Lung (tissue), 11 donors: ENCODE measurements at regions not wholly inside any gene's neighbourhood (a gene's known extent, or its start where the extent isn't known, plus 50 kb on each side); places are given as distances from the start of the nearest gene placed in this dataset.

Experiments
- ATAC-seq: fragments of 200-7000 bp; cut with Tn5 transposase; one replicate; pipeline ENCODE4 v1.9.1; 2020; ENCODE audit warnings: moderate number of reproducible peaks; ENCODE audit not compliant: insufficient read depth, low FRiP score
- DNase-seq, 3 donors: peaks; one replicate each; pipeline ENCODE4 v3.0.0-alpha.2; 2013 to 2017
- H3K27ac ChIP-seq, 2 donors: one replicate each; pipeline ENCODE4 v1.5.1; 2013; ENCODE audit warnings: mild to moderate bottlenecking in 2 of 2, moderate library complexity in 2 of 2, control low read depth in 1 of 2, inconsistent platforms in 1 of 2, low read depth in 1 of 2, low read length in 1 of 2
- H3K27me3 ChIP-seq, 3 donors: one replicate each; pipeline ENCODE4 v1.5.1; 2013; ENCODE audit warnings: low read length in 2 of 3; ENCODE audit not compliant: control insufficient read depth in 3 of 3, insufficient read depth in 3 of 3
- H3K36me3 ChIP-seq, 4 donors: one replicate each; pipeline ENCODE4 v1.5.1; 2013; ENCODE audit warnings: low read length in 4 of 4, mild to moderate bottlenecking in 1 of 4, moderate library complexity in 1 of 4; ENCODE audit not compliant: control insufficient read depth in 4 of 4, insufficient read depth in 4 of 4
- H3K4me1 ChIP-seq, 5 donors: one replicate each; pipeline ENCODE4 v1.5.1; 2013; ENCODE audit warnings: low read length in 5 of 5, mild to moderate bottlenecking in 2 of 5, moderate library complexity in 1 of 5; ENCODE audit not compliant: control insufficient read depth in 5 of 5, insufficient read depth in 5 of 5
- H3K4me3 ChIP-seq: one replicate; pipeline ENCODE4 v1.5.1; 2013; ENCODE audit warnings: mild to moderate bottlenecking, control low read depth, moderate library complexity
- H3K9ac ChIP-seq, 2 donors: one replicate each; pipeline ENCODE4 v1.5.1; 2013; ENCODE audit warnings: low read length in 2 of 2, control low read depth in 1 of 2; ENCODE audit not compliant: insufficient read depth in 1 of 2
- H3K9me3 ChIP-seq, 4 donors: one replicate each; pipeline ENCODE4 v1.5.1; 2013; ENCODE audit warnings: low read length in 3 of 4, mild to moderate bottlenecking in 1 of 4, moderate library complexity in 1 of 4; ENCODE audit not compliant: control insufficient read depth in 4 of 4, insufficient read depth in 3 of 4
- WGBS, 2 donors: extraction: QIAGEN DNeasy Blood & Tissue Kit; methylation state at CpG; one replicate each; pipeline ENCODE4 v1.1.7; 2013; 5-methylcytosine and 5-hydroxymethylcytosine counted together
- TF ChIP-seq, protein P1 (sequence below): IDR thresholded peaks from 2 replicates; pipeline ENCODE4 v1.5.1; 2012; ENCODE audit warnings: mild to moderate bottlenecking; ENCODE audit errors: control extremely low read depth, extremely low read depth
- donor health status: control.
- donor health status: control.
- donor health status: Bipolar disorder and iron deficiency.
- donor health status: healthy.
- donor health status: DM: yes; HTN: yes; CAD: no.

DNA sequence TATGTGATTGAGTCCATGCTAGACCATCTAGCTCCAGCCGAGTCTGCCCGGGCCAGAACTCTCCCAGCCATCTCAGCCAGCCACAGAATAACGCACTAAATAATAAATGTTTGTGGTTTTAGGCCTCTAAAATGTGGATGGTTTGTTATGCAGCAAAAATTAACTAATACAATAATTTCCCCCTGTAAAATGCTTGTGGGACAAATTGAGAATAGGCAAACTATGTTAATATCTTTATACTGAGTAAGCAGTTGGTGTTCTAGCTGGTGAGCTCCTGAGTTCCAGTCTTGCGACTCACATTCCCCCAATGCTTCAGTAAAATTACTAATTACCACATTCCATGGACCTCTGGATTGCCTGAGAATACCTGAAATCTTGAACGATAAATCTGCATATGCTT is 316.8 kb upstream of the NFE2L3 start:
- TF ChIP-seq, protein P1, sequence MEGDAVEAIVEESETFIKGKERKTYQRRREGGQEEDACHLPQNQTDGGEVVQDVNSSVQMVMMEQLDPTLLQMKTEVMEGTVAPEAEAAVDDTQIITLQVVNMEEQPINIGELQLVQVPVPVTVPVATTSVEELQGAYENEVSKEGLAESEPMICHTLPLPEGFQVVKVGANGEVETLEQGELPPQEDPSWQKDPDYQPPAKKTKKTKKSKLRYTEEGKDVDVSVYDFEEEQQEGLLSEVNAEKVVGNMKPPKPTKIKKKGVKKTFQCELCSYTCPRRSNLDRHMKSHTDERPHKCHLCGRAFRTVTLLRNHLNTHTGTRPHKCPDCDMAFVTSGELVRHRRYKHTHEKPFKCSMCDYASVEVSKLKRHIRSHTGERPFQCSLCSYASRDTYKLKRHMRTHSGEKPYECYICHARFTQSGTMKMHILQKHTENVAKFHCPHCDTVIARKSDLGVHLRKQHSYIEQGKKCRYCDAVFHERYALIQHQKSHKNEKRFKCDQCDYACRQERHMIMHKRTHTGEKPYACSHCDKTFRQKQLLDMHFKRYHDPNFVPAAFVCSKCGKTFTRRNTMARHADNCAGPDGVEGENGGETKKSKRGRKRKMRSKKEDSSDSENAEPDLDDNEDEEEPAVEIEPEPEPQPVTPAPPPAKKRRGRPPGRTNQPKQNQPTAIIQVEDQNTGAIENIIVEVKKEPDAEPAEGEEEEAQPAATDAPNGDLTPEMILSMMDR = no peak
- H3K27ac ChIP-seq = no peak overlapping the region

DNA sequence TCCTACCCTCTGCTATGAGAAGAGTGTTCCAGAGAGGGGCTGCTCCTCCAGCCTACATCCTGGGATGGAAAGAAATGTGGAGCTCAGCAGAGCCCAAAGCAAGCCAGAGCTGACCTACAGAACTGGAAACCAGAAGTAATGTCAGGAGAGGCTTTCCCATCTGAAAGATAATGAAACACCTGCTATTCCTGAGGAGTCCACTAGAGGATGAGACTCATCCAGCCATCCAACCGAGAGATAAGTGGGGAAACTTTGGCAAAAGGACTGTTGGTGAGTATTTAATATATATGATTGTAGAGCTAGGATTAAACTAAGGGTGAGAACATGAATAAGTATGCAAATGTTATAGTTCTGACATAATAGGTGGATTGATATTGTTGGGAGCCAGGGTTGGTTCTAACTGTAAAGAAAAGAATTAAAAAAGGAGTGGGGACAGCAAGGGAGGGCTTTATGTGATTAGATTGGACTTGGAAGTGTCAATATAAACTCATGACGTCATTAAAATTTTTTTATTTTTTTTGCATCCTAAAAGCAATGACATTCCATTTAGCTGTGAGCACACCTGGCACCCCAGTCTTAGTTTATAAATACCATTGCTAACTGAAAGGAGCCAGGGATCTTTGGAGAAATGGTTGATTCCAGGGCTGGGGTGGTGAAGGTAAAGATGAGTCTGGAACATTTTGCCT is 312.8 kb upstream of the NFE2L3 start:
- Histone ChIP-seq H3K9me3 (no peaks in the 10 kb centered on the region), H3K4me1 (peaks cover 0 to 12% (median 0%) of the 10 kb centered on the region in 5 donors), H3K9ac (no peak overlapping the region), H3K36me3 (no peaks in the 10 kb centered on the region), H3K4me3 (no peak overlapping the region), H3K27ac (no peak overlapping the region), H3K27me3 (no peaks in the 10 kb centered on the region)
- TF ChIP-seq, protein P1 = no peak
- ATAC-seq (no peak), DNase-seq (no peak)
- WGBS, 2 donors = 82 to 93% methylated on average over 2 of the region's 2 CpGs

More for the DNA sequence above, 316.8 kb upstream of the NFE2L3 start:
- DNase-seq (no peak), ATAC-seq (no peak)
- H3K9ac ChIP-seq = no peak overlapping the region
- WGBS, 2 donors = 95 to 97% methylated on average over 5 of the region's 5 CpGs
- H3K27me3 ChIP-seq = no peaks in the 10 kb centered on the region
- peaks cover 0 to 35% (median 12%) of the 10 kb centered on the region in 5 donors for H3K4me1 ChIP-seq
- no peaks in the 10 kb centered on the region for H3K36me3 ChIP-seq
- no peak overlapping the region for H3K4me3 ChIP-seq
- no peaks in the 10 kb centered on the region for H3K9me3 ChIP-seq

DNA sequence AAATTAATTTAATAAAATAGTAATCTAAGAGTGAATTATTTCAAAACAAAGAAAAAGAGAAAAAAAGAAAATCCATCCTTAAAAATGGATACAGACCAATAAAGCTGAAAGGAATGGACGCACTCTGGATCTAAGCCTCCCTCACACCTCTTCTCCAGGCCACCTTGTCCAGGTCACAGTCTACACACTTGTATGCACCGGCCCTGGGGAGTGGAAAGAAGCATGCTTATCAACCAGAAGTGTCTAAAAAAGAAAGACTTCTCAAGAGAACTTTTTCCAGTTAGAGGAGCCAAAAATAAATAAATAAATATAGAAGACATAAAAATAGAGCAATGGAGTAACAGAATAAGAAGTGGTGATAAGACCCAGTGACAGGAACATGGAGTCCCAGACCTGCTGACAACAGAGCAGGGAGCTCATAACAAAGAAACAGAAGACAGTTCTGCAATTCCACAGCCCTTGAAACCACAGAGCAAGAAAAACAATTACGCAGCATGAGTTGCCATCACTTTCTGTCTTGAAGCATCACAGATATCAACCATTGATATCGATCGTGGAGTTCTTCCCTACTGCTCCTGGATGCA is 311.7 kb upstream of the NFE2L3 start:
- Histone ChIP-seq H3K9me3 (no peaks in the 10 kb centered on the region), H3K27ac (peak overlapping the region in 1 of 2 donors; percentile 64), H3K36me3 (no peaks in the 10 kb centered on the region), H3K27me3 (no peaks in the 10 kb centered on the region), H3K4me3 (no peak overlapping the region), H3K4me1 (peaks cover 1 to 16% (median 5%) of the 10 kb centered on the region in 5 donors), H3K9ac (no peak overlapping the region)
- 88 to 91% methylated on average over 5 of the region's 5 CpGs for WGBS, 2 donors
- TF ChIP-seq, protein P1 = no peak
- ATAC-seq (no peak), DNase-seq (no peak)
